Activated CD4-positive, alpha-beta memory T cell treated with anti-CD3 and anti-CD28 coated beads for 36 hours (primary cell): ENCODE measurements at regions not wholly inside any gene's neighbourhood (a gene's known extent, or its start where the extent isn't known, plus 50 kb on each side); places are given as distances from the start of the nearest gene placed in this dataset.
"Not testable (repeated sequence)": the region's sequence is repeated elsewhere in the genome, so short reads cannot be mapped to it uniquely, and the experiment has no call there.

Experiments used
- CTCF ChIA-PET: fragments of 350-600 bp; sonication (Branson Sonifier 250); formaldehyde crosslinking; loops from one replicate; lab custom pipeline; 2021; ENCODE audit warnings: antibody characterized with exemption, inconsistent platforms; lab: Charles Lee
- POLR2A ChIA-PET: fragments of 350-600 bp; sonication (Branson Sonifier 250); formaldehyde crosslinking; loops from one replicate; lab custom pipeline; 2021; ENCODE audit warnings: antibody characterized with exemption; lab: Charles Lee
- DNase-seq: peaks from one replicate; pipeline ENCODE4 v3.0.0-alpha.2; 2020
- H3K27ac Mint-ChIP-seq: one replicate; pipeline ENCODE4 v1.8.0; 2021; ENCODE audit warnings: mixed read lengths
- H3K27me3 Mint-ChIP-seq: one replicate; pipeline ENCODE4 v1.8.0; 2021; ENCODE audit warnings: mixed read lengths
- H3K36me3 Mint-ChIP-seq: one replicate; pipeline ENCODE4 v1.8.0; 2021; ENCODE audit warnings: mixed read lengths
- H3K4me1 Mint-ChIP-seq: one replicate; pipeline ENCODE4 v1.8.0; 2021; ENCODE audit warnings: low read depth, mixed read lengths
- H3K4me3 Mint-ChIP-seq: one replicate; pipeline ENCODE4 v1.8.0; 2021; ENCODE audit warnings: mild to moderate bottlenecking, mixed read lengths
- H3K9me3 Mint-ChIP-seq: one replicate; pipeline ENCODE4 v1.8.0; 2021; ENCODE audit warnings: mixed read lengths
- intact Hi-C: fragments of 100-400 bp; cut with micrococcal nuclease; formaldehyde crosslinking; loops from one replicate; pipeline ENCODE4 v1.15.1; 2023

DNA sequence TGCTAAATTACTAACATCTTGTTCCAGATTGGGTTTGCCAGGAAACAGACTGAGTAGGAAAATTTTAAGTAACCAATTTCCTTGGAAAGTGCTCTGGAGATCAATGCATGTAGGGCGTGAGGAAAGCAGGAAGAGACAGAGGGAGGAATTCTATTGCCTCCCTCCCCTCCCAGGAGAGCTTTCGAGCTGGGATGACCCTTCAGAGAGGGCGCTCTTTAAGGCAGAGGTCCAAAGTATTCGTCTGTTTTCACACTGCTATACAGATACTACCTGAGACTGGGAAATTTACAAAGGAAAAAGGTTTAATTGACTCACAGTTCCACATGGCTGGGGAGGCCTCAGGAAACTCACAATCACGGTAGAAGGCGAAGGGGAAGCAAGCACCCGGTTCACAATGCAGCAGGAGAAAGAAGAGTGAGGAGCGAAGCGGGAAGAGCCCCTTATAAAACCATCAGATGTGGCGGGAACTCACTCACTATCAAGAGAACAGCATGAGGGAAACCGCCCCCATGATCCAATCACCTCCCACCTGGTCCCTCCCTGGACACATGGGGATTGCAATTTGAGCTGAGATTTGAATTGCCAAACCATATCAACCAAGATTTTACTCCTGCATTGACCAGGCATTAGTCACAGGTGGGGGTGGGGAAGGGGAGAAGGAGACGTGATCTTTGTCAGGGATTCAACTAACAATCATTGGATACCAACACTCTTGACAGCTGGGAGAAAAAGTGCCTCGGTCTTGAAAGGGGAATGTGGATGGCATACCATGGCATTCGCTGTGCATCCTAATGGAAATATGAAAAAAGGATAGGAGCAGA, 63.8 kb downstream of the SLITRK2 start:
- Mint-ChIP-seq H3K9me3 (peaks cover 3% of the 10 kb centered on the region), H3K27ac (no peak overlapping the region), H3K4me3 (no peak overlapping the region), H3K27me3 (no peaks in the 10 kb centered on the region), H3K4me1 (no peaks in the 10 kb centered on the region), H3K36me3 (no peaks in the 10 kb centered on the region)
- ChIA-PET POLR2A (no interaction called here), CTCF (no interaction called here)
- no peak for DNase-seq
- intact Hi-C loops: no loop called here

DNA sequence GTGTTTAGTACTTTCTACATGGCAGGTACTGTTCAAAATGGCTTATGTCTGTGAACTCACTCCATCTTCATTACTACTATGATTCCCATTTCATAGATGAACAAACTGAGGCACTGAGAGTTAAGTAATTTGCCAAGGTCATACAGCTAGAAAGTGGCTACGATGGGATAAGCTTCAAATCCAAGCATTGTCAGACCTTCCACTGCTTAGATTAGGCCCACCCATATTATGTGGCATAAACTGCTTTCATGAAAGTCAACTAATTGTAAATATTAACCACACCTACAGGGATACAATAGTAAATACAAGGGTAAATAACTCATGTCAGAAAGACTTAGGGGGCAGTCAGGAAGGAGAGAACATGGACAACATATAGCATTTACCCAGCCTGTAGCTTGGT, 68.8 kb downstream of the SLITRK2 start:
- Mint-ChIP-seq H3K27me3 (no peaks in the 10 kb centered on the region), H3K27ac (no peak overlapping the region), H3K4me1 (no peaks in the 10 kb centered on the region), H3K9me3 (peaks cover 3% of the 10 kb centered on the region), H3K36me3 (no peaks in the 10 kb centered on the region), H3K4me3 (no peak overlapping the region)
- intact Hi-C loops: no loop called here
- CTCF ChIA-PET: no interaction called here
- DNase-seq: no peak
- POLR2A ChIA-PET: no interaction called here

DNA sequence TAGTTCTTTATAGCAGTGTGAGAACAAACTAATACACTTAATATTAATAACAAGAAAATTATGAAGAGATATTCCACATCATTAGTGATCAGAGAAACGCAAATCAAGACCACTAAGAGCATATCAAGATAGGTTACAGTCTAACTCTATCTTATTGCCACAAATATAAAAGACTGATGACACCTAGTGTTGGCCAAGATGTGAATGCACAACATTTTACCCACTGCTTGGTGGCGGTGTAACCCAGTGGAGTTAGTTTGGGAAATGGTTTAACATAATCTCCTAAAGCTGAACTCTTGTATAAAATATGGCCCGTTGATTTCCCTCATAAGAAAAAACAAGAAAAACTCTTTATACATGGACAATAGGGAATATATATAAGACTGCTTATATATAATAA, 92.4 kb downstream of the SLITRK2 start:
- intact Hi-C loops: no loop called here
- POLR2A ChIA-PET: no interaction called here
- Mint-ChIP-seq H3K9me3 (no peaks in the 10 kb centered on the region), H3K4me1 (no peaks in the 10 kb centered on the region), H3K36me3 (no peaks in the 10 kb centered on the region), H3K27ac (no peak overlapping the region), H3K4me3 (no peak overlapping the region), H3K27me3 (no peaks in the 10 kb centered on the region)
- CTCF ChIA-PET: no interaction called here
- DNase-seq: no peak

DNA sequence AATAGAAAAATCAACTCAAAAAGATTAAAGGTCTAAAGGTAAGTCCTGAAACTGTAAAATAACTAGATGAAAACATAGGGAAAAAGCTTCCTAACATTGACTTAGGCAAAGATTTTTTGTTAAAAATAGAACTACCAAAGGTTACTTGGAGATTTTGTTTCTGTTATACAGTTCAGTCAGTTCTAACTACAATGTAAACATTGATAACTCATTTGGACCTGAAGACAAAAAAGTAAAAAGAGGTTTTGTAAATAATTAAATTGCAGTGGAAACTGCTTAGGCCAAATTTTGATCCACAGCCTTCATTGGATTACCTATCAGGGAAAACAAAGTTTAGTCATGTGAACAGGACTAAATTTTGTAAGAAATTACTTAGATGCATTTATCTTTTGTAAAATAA, 101.8 kb downstream of the SLITRK2 start:
- DNase-seq: no peak
- no peak overlapping the region for H3K4me3 Mint-ChIP-seq
- H3K27ac Mint-ChIP-seq: no peak overlapping the region
- no peaks in the 10 kb centered on the region for H3K27me3 Mint-ChIP-seq
- intact Hi-C loops: no loop called here
- no peaks in the 10 kb centered on the region for H3K36me3 Mint-ChIP-seq
- no peaks in the 10 kb centered on the region for H3K4me1 Mint-ChIP-seq
- ChIA-PET POLR2A (no interaction called here), CTCF (no interaction called here)
- H3K9me3 Mint-ChIP-seq: no peaks in the 10 kb centered on the region

DNA sequence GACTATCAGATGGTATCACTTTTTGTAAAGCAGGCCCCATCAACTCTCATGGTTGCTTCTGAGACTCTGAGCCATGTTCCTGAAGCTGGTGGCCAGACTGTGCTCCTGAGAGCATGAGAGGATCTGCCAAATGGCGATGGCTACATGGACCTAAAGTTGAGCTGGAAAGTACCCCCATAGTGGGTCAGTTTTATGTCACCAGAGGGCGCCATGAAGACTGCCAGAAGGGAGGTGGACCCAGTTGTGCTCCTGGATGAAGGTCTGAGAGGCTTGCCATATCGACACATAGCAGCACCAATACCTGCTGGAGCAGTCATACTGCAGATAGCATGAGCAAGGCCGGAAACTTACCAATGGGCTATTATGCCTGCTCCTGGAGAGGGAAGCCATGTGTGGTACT, 105.7 kb downstream of the SLITRK2 start:
- no peak for DNase-seq
- intact Hi-C loops: no loop called here
- Mint-ChIP-seq H3K36me3 (no peaks in the 10 kb centered on the region), H3K27ac (no peak overlapping the region), H3K27me3 (no peaks in the 10 kb centered on the region), H3K4me1 (no peaks in the 10 kb centered on the region), H3K4me3 (no peak overlapping the region), H3K9me3 (no peaks in the 10 kb centered on the region)
- ChIA-PET CTCF (no interaction called here), POLR2A (no interaction called here)

DNA sequence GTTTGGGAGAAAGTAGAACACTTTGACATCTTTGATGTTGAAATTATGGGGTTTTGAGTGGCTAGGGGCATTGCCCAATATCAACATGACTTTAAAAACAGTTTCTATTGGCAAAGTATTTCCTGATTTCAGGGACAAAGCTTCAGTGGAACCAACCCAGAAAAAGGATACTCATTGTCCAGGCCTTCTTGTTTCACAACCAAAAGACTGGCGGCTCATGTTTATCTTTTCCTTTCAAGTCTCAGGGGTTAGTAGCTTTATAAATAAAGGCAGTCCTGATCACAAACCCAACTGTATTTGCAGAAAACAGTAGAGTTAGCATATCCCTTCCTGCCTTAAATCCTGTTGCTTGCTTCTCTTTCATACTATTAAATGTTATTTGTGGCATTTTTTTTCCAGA, 119.1 kb downstream of the SLITRK2 start:
- no peak for DNase-seq
- Mint-ChIP-seq H3K36me3 (no peaks in the 10 kb centered on the region), H3K27ac (no peak overlapping the region), H3K27me3 (no peaks in the 10 kb centered on the region), H3K4me1 (no peaks in the 10 kb centered on the region), H3K9me3 (peaks cover 7% of the 10 kb centered on the region), H3K4me3 (no peak overlapping the region)
- POLR2A ChIA-PET: no interaction called here
- intact Hi-C loops: no loop called here
- CTCF ChIA-PET: no interaction called here

DNA sequence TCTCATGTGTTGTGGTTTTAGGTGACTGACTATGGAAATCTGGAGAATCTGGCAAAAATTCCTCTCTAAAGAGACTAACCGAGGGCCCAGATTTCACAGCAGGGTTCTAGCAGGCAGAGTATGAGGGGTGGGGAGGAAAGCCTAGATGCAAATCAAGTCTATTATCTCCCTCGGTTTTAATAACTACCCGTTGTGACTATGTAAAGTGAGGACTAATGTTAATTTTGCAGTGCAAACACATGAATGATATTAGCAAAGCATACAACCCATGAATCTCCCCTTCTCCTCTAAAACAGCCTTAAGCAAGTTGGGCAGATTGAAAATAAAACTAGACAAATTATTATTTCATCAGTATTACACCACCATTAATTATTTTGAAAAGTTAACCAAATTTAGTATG, 131.4 kb downstream of the SLITRK2 start:
- no peak for DNase-seq
- Mint-ChIP-seq H3K9me3 (no peaks in the 10 kb centered on the region), H3K4me1 (no peaks in the 10 kb centered on the region), H3K27me3 (no peaks in the 10 kb centered on the region), H3K36me3 (no peaks in the 10 kb centered on the region), H3K27ac (no peak overlapping the region), H3K4me3 (no peak overlapping the region)
- POLR2A ChIA-PET: no interaction called here
- intact Hi-C loops: no loop called here
- CTCF ChIA-PET: no interaction called here

DNA sequence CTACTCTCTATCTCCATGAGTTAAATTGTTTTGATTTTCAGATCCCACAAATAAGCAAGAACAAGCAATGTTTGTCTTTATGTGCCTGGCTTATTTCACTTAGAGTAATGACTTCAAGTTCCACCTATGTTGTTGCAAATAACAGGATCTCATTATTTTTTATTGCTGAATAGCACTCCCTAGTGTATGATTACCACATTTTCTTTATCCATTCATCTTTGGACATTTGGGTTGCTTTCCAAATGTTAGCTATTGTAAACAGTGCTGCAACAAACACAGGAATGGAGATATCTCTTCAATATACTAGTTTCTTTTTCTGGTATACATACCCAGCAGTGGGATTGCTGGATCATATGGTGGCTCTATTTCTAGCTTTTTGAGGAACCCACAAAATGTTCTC, 136.0 kb downstream of the SLITRK2 start:
- POLR2A ChIA-PET: no interaction called here
- no peak overlapping the region for H3K4me3 Mint-ChIP-seq
- H3K27ac Mint-ChIP-seq: no peak overlapping the region
- no peaks in the 10 kb centered on the region for H3K9me3 Mint-ChIP-seq
- intact Hi-C loops: no loop called here
- no peak for DNase-seq
- H3K4me1 Mint-ChIP-seq: no peaks in the 10 kb centered on the region
- no peaks in the 10 kb centered on the region for H3K27me3 Mint-ChIP-seq
- CTCF ChIA-PET: no interaction called here
- no peaks in the 10 kb centered on the region for H3K36me3 Mint-ChIP-seq

DNA sequence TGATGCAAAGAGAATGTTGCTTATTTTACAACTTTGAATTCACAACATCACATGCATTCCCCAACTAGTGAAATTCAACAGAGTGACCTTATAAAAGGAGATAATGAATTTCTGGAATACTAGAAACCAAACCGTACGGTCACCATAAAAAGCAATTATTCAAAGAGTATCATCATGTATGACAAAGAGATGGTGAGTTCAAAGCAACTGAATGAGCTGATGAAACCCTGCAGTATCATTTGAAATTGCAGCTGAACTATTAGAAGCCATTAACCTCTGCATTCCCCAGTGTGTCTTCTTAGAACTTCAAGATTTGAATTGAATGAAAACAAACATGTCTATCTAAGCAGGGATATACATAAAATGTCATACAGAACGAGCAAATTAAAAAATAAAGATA, 172.4 kb downstream of the SLITRK2 start:
- no peak for DNase-seq
- Mint-ChIP-seq H3K27me3 (no peaks in the 10 kb centered on the region), H3K4me1 (no peaks in the 10 kb centered on the region), H3K36me3 (no peaks in the 10 kb centered on the region), H3K27ac (no peak overlapping the region), H3K9me3 (peaks cover 17% of the 10 kb centered on the region), H3K4me3 (no peak overlapping the region)
- intact Hi-C loops: no loop called here
- POLR2A ChIA-PET: no interaction called here
- CTCF ChIA-PET: no interaction called here

DNA sequence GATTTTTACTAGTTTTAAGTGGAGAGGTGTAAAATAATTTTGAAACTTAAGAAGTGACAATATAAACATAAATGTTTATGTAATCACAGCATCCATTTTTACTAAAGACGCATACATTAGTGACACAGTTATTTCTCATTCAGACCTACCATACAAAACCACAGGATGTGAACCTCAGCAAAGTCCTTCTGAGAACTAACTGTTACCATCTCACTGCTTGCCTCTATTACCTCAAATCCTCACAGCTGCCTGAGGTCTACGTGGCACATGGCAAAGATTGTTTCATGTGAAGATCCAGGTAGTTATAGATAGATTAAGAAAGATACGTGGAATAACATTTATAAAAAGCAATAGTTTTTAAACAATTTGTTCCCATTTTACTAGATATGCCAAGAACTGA, 189.0 kb downstream of the SLITRK2 start:
- Mint-ChIP-seq H3K27me3 (no peaks in the 10 kb centered on the region), H3K27ac (no peak overlapping the region), H3K4me3 (no peak overlapping the region), H3K4me1 (no peaks in the 10 kb centered on the region), H3K36me3 (no peaks in the 10 kb centered on the region), H3K9me3 (no peaks in the 10 kb centered on the region)
- ChIA-PET CTCF (no interaction called here), POLR2A (no interaction called here)
- intact Hi-C loops: no loop called here
- no peak for DNase-seq

DNA sequence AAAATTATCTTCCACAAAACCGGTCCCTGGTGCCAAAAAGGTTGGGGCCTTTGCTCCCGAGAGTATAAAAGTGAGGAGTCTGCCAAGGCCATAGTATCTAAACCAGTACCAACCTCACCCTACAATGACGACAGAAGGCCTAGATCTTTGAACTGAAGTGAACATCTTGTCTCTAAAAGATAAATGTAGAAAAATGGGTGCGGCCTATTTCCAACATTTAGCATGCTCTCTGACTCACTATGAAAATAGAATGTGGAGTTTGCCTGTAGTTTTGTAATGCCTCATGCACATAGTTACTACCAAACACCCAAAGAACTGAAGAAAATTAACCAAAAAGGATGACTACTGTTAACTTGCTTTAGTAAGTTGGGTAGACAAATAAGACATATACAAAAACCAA, 218.4 kb downstream of the SLITRK2 start:
- Mint-ChIP-seq H3K27me3 (no peaks in the 10 kb centered on the region), H3K36me3 (no peaks in the 10 kb centered on the region), H3K27ac (no peak overlapping the region), H3K4me1 (no peaks in the 10 kb centered on the region), H3K9me3 (peaks cover 2% of the 10 kb centered on the region), H3K4me3 (no peak overlapping the region)
- CTCF ChIA-PET: no interaction called here
- DNase-seq: no peak
- POLR2A ChIA-PET: no interaction called here
- intact Hi-C loops: no loop called here

DNA sequence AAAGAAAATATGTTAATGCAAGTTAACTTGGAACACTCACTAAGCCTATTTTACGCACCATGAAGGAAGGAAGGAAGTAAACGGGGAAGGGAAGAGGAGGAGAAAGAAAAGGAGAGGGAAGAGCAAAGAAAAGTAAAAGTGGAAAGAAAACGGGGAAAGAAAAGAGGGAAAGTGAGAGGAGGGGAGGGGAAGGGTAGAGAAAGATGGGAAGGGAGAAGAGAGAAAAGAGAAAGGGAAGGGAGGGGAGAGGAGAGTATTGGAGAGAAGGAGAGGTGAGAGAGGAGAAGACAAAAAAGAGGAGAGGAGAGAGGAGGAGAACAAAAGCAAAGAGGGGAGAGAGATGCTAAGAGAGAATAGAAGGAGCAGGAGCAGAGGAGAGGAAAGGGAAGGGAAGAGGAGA, 224.1 kb downstream of the SLITRK2 start:
- ChIA-PET CTCF (no interaction called here), POLR2A (no interaction called here)
- intact Hi-C loops: no loop called here
- H3K9me3 Mint-ChIP-seq: no peaks in the 10 kb centered on the region
- H3K4me1 Mint-ChIP-seq: no peaks in the 10 kb centered on the region
- no peaks in the 10 kb centered on the region for H3K36me3 Mint-ChIP-seq
- H3K4me3 Mint-ChIP-seq: no peak overlapping the region
- H3K27ac Mint-ChIP-seq: no peak overlapping the region
- H3K27me3 Mint-ChIP-seq: no peaks in the 10 kb centered on the region
- DNase-seq: no peak

DNA sequence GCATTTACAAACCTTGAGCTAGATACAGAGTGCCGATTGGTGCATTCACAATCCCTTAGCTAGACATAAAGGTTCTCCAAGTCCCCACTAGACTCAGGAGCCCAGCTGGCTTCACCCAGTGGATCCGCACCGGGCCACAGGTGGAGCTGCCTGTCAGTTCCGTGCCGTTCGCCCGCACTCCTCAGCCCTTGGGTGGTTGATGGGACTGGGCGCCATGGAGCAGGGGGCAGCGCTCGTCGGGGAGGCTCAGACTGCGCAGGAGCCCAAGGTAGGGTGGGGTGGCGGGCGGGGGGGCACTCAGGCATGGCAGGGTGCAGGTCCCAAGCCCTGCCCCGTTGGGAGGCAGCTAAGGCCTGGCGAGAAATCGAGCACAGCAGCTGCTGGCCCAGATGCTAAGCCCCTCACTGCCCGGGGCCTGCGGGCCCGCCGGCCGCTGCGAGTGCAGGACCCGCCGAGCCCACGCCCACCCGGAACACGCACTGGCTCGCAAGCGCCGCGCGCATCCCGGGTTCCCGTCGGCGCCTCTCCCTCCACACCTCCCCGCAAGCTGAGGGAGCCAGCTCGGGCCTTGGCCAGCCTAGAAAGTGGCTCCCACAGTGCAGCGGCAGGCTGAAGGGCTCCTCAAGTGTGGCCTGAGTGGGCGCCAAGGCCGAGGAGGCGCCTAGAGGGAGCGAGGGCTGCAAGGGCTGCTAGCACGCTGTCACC, 228.5 kb downstream of the SLITRK2 start:
- H3K4me3 Mint-ChIP-seq, intact Hi-C loops, DNase-seq, CTCF ChIA-PET, POLR2A ChIA-PET, H3K36me3 Mint-ChIP-seq, H3K27me3 Mint-ChIP-seq, H3K9me3 Mint-ChIP-seq, H3K4me1 Mint-ChIP-seq, H3K27ac Mint-ChIP-seq: not testable (repeated sequence)
